SU-DHL-6 (cell line): ENCODE measurements at regions not wholly inside any gene's neighbourhood (a gene's known extent, or its start where the extent isn't known, plus 50 kb on each side); places are given as distances from the start of the nearest gene placed in this dataset.
"Not testable (repeated sequence)": the region's sequence is repeated elsewhere in the genome, so short reads cannot be mapped to it uniquely, and the experiment has no call there.

Experiments
- H2AFZ ChIP-seq: fragments of 200-600 bp; sonication (generic); 2 replicates; pipeline ENCODE4 v1.6.1; 2014; ENCODE audit warnings: low read depth, mild to moderate bottlenecking, moderate library complexity, mixed read lengths, antibody characterized with exemption, low read length; ENCODE audit not compliant: severe bottlenecking
- H3F3A ChIP-seq: fragments of 200-600 bp; shearing (Covaris generic); 2 replicates; pipeline ENCODE4 v1.6.0; 2016; ENCODE audit warnings: antibody characterized with exemption, mild to moderate bottlenecking; ENCODE audit not compliant: insufficient read depth
- H3K27ac ChIP-seq: fragments of 200-600 bp; sonication (generic); 2 replicates; pipeline ENCODE4 v1.5.1; 2016; ENCODE audit warnings: low read depth, mild to moderate bottlenecking, low read length, moderate library complexity, mixed read lengths
- H3K27me3 ChIP-seq: fragments of 200-600 bp; sonication (generic), shearing (Covaris generic); 2 replicates; pipeline ENCODE4 v1.6.0; 2014; ENCODE audit warnings: mild to moderate bottlenecking, low read length
- H3K36me3 ChIP-seq: fragments of 200-600 bp; sonication (generic); 2 replicates; pipeline ENCODE4 v1.6.1; 2014; ENCODE audit warnings: mild to moderate bottlenecking, low read length, mixed read lengths
- H3K4me2 ChIP-seq: fragments of 300-600, 200-600 bp; shearing (Covaris generic), sonication (generic); 2 replicates; pipeline ENCODE4 v1.6.0; 2014; ENCODE audit warnings: low read length, low read depth, mild to moderate bottlenecking; ENCODE audit not compliant: poor library complexity, severe bottlenecking
- H3K4me3 ChIP-seq: fragments of 200-600 bp; sonication (generic); 2 replicates; pipeline ENCODE4 v1.5.1; 2014; ENCODE audit warnings: antibody characterized with exemption, low read length, mild to moderate bottlenecking, mixed read lengths; ENCODE audit not compliant: insufficient read depth, poor library complexity, severe bottlenecking
- H3K79me2 ChIP-seq: fragments of 200-600 bp; sonication (generic); 2 replicates; pipeline ENCODE4 v1.6.1; 2014; ENCODE audit warnings: mild to moderate bottlenecking, low read length, moderate library complexity; ENCODE audit not compliant: insufficient read depth
- H3K9ac ChIP-seq: fragments of 200-600 bp; sonication (generic); 2 replicates; pipeline ENCODE4 v1.7.0; 2014; ENCODE audit warnings: mild to moderate bottlenecking, low read length
- H3K9me2 ChIP-seq: fragments of 200-600 bp; sonication (generic); replicated peaks from 2 replicates; pipeline ENCODE4 v1.6.1; 2014; ENCODE audit warnings: low read length; ENCODE audit not compliant: insufficient read depth
- H3K9me3 ChIP-seq: fragments of 200-600 bp; sonication (generic); 2 replicates; pipeline ENCODE4 v1.6.1; 2014; ENCODE audit warnings: low read length, mixed read lengths; ENCODE audit not compliant: insufficient read depth
- H4K20me1 ChIP-seq: fragments of 200-600 bp; sonication (generic); 2 replicates; pipeline ENCODE4 v1.6.1; 2014; ENCODE audit warnings: low read depth, mild to moderate bottlenecking, antibody characterized with exemption, low read length, moderate library complexity, mixed read lengths
- CTCF ChIP-seq: fragments of 200-600 bp; sonication (generic); IDR thresholded peaks from one replicate; pipeline ENCODE4 v1.5.1; 2017; ENCODE audit warnings: antibody characterized with exemption, mild to moderate bottlenecking, low read length, moderate library complexity; ENCODE audit not compliant: insufficient read depth, poor library complexity, severe bottlenecking
- EZH2phosphoT487 ChIP-seq: fragments of 200-600 bp; sonication (generic), shearing (Covaris generic); conservative IDR thresholded peaks from 2 replicates; pipeline ENCODE4 v1.6.1; 2018; ENCODE audit warnings: mild to moderate bottlenecking, antibody characterized with exemption, low read length, moderate library complexity, mixed read lengths

- H3K9me2 ChIP-seq = no peaks in the 10 kb centered on the region
- no peaks in the 10 kb centered on the region for H4K20me1 ChIP-seq
- no peak overlapping the region for H3K9ac ChIP-seq
- no peak overlapping the region for H3K4me3 ChIP-seq
- no peaks in the 10 kb centered on the region for H3K27me3 ChIP-seq
- no peak overlapping the region for H3K4me2 ChIP-seq
- no peak for TF ChIP-seq CTCF
- TF ChIP-seq EZH2phosphoT487 = no peak
- H3K27ac ChIP-seq = no peak overlapping the region
- H3F3A ChIP-seq = no peaks in the 10 kb centered on the region
- H3K9me3 ChIP-seq = no peaks in the 10 kb centered on the region
- H2AFZ ChIP-seq = no peak overlapping the region
- H3K36me3 ChIP-seq = no peaks in the 10 kb centered on the region
- H3K79me2 ChIP-seq = no peaks in the 10 kb centered on the region
These were observed 76.3 kb upstream of the IL15 start for GRCh38 chr4:141560056-141560455.

- no peaks in the 10 kb centered on the region for H3K27me3 ChIP-seq
- no peaks in the 10 kb centered on the region for H3K36me3 ChIP-seq
- no peaks in the 10 kb centered on the region for H3K9me3 ChIP-seq
- H2AFZ ChIP-seq = no peak overlapping the region
- no peak overlapping the region for H3K4me3 ChIP-seq
- H3F3A ChIP-seq = no peaks in the 10 kb centered on the region
- no peaks in the 10 kb centered on the region for H4K20me1 ChIP-seq
- no peak overlapping the region for H3K4me2 ChIP-seq
- no peaks in the 10 kb centered on the region for H3K9me2 ChIP-seq
- no peaks in the 10 kb centered on the region for H3K79me2 ChIP-seq
- no peak overlapping the region for H3K27ac ChIP-seq
- no peak overlapping the region for H3K9ac ChIP-seq
- TF ChIP-seq CTCF (no peak), EZH2phosphoT487 (no peak)
These were observed 73.7 kb upstream of the IL15 start for GRCh38 chr4:141562649-141563048.

DNA sequence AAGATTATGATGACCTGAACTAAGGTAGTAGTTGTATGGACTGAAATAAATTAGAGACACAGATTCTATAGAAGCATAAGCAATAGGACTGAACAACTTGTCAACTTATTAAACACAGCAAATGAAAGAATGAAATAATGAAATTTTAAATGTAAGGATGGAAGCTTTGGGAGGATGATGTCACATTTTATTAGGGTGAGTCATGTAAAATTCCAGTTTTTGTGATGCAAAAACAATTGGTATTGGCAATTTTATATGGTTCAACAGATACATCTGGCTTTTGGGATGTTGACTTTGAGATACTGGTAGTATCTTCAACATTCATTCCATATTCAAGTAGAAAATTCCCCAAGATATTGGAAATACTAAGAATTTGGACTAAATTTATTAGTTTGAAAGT, 72.7 kb upstream of the IL15 start:
- no peaks in the 10 kb centered on the region for H3K9me3 ChIP-seq
- no peak for TF ChIP-seq EZH2phosphoT487
- no peak overlapping the region for H3K9ac ChIP-seq

DNA sequence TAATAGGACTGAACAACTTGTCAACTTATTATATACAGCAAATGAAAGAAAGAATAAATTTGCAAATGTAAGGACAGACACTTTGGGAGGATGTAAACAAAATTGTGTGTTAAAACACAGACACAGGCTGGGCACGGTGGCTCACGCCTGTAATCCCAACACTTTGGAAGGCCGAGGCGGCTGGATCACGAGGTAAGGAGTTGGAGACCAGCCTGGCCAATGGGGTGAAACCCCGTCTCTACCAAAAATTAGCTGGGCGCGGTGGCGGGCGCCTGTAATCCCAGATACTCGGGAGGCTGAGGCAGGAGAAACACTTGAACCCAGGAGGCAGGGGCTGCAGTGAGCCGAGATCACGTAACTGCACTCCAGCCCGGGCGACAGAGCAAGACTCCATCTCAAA, 71.4 kb upstream of the IL15 start:
- not testable (repeated sequence) for H3K4me3 ChIP-seq, H3K27ac ChIP-seq, H3K9me3 ChIP-seq, H3K9me2 ChIP-seq, H3K27me3 ChIP-seq, H4K20me1 ChIP-seq, H3F3A ChIP-seq, H3K4me2 ChIP-seq, H2AFZ ChIP-seq, H3K36me3 ChIP-seq, H3K9ac ChIP-seq, H3K79me2 ChIP-seq

More for the DNA sequence above, 72.7 kb upstream of the IL15 start:
- no peak overlapping the region for H3K4me3 ChIP-seq
- no peaks in the 10 kb centered on the region for H3K79me2 ChIP-seq
- H3K4me2 ChIP-seq = no peak overlapping the region
- no peaks in the 10 kb centered on the region for H3K27me3 ChIP-seq
- H2AFZ ChIP-seq = no peak overlapping the region
- H3F3A ChIP-seq = no peaks in the 10 kb centered on the region
- no peaks in the 10 kb centered on the region for H3K9me2 ChIP-seq
- no peak overlapping the region for H3K27ac ChIP-seq
- no peaks in the 10 kb centered on the region for H4K20me1 ChIP-seq
- no peaks in the 10 kb centered on the region for H3K36me3 ChIP-seq
